HG03108 (cell line): ENCODE measurements at regions not wholly inside any gene's neighbourhood (a gene's known extent, or its start where the extent isn't known, plus 50 kb on each side); places are given as distances from the start of the nearest gene placed in this dataset.

Experiments used
- ATAC-seq: cut with Tn5 transposase; IDR thresholded peaks from one replicate; pipeline ENCODE4 v1.9.1; 2021; ENCODE audit warnings: moderate library complexity; ENCODE audit not compliant: unreplicated experiment

DNA sequence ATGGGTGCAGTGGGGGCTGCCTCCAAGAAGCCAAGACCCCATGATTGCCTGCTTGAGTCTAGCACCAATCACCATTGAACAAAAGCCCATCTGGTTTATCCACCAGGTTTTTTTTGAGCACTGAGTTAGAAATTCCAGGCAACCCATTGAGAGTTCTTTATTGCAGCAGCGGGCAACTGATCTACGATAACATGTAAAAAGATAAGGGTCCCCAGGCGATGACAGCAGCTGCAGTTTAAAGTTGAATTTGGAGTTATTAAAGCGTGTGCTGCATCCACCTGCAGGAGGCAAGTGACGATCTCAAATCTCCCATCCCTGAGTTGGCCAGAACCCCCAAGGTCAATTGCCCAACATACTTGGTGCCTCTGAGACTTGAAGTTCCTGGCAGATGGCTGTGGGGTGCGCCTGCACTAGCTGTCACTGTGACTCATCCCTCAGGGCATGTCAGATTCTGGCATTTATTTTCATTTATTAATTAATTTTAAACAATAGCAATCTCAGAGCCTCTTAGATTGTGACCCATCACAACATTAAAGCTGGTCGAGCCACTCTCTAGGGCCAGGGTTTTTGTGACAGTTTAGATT, 290.4 kb upstream of the SULF2 start:
- ATAC-seq, result no peak

DNA sequence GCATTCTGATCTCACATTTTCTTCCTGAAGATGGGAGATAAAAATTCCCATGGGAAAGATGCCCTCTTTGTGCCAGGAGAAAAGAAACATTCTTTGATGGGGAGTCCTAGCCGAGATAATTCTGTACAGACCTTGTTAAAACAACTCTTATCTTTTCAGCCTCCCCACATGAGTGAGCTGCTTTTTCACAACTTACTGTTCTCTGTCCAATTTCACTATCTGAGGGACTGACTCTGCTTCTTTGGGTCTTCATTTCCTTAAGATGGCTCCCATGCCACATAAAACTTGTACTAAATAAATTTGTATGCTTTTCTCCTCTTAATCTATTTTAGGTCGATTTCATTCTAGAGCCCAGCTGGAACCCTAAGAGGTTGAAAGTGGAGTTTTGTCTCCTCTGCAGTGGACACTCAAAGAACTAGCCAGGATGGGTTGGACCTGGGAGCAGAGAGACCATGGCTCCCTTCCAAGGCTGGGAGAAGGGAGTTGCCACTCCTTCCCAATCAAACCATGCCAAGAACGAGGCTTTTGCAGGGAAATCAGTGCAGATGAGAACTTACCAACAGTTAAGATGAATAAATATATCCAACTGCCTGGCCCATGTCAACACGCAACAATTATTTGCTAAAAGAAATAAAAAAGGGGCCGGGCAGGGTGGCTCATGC, 285.8 kb upstream of the SULF2 start:
- no peak for ATAC-seq

DNA sequence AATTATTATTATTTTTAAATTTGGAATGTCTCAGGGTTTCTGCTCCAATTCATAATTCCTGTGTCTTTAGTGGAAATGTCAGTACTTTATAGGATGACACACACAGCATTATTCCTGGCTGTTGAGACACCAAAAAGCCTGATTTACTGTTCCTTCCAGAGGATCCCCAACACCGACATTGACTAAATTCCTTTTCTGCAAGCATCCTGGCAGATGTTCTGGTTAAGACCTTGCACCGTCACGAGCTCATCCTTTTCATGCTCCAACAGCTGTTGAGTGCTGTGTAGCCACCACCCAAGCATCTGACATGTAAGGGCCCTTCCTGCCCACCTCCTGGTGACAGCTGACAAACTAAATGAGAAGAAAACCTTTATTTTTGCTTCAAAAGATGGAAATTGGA, 284.3 kb upstream of the SULF2 start:
- ATAC-seq, result no peak

DNA sequence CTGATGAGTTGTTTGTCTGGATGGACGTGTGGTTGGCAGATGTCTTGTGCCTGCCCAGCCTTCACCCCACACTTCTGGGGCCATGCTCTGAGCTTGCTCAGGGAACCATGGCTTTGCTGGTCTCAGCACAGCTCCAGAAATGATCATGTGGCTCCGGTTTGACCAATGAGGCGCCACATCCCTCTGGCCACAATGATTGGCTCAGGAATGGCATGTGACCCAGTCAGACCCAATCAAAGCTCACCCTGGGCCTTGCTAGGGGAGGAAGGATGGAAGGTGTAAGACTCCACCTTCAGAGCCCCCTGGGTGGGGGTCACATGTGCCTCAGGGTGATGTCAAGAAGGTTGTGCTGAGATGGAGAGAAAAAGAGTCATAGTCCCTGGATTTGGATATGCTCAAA, 281.6 kb upstream of the SULF2 start:
- ATAC-seq, result no peak

DNA sequence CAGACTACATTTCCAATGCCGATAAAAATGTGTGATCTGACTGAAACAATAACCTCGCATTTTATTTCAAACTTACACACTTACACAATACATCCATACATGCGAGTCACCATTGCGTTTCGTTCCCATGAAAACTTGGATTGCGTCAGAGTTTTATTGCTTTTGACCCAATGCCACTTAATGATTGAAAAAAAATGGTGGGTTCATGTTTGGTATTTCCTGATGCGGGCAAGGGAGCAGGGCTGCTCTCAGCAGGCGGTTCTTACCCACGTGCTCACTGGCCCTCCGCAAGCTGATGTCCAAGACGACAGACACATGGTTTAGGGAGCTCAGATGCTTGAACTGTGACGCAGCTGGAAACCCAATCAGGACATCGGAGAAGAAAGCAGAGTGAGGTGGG, 281.0 kb upstream of the SULF2 start:
- ATAC-seq, result no peak

DNA sequence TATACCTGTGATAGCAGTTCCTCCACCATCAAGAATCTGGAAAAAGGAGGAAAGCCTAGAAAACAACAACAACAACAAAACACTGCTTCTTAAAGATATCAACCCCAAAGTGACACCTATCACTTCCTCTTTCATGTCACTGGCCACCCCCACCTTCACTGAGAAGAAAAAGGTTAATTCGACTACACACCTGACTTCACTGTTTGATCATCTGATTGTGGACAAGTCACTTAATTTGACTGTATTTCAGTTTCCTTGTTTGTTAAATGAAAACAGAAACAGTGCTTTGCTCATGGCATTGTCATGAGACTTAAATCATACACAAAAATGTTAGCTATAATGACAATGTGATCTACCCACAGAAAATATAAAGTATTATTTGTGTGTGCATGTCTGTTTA, 280.6 kb upstream of the SULF2 start:
- ATAC-seq, result no peak

DNA sequence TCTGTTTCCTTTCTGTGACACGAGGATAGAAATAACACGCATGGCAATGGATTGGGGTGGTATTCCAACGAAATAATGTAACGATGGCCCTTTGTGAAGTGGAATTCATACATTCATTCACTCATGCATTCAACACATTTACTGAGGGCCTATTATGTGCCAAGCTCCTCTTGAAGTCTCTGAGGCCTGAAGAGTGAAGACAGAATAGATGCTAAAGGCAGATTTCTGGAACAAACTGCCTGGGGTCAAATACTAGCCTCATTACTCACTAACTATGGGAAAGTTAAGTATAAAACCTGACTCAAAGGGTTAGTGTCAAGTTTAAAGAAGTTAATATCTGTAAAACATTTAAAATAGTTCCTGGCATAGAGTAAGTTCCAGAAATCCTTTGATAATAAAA, 279.6 kb upstream of the SULF2 start:
- ATAC-seq, result no peak

DNA sequence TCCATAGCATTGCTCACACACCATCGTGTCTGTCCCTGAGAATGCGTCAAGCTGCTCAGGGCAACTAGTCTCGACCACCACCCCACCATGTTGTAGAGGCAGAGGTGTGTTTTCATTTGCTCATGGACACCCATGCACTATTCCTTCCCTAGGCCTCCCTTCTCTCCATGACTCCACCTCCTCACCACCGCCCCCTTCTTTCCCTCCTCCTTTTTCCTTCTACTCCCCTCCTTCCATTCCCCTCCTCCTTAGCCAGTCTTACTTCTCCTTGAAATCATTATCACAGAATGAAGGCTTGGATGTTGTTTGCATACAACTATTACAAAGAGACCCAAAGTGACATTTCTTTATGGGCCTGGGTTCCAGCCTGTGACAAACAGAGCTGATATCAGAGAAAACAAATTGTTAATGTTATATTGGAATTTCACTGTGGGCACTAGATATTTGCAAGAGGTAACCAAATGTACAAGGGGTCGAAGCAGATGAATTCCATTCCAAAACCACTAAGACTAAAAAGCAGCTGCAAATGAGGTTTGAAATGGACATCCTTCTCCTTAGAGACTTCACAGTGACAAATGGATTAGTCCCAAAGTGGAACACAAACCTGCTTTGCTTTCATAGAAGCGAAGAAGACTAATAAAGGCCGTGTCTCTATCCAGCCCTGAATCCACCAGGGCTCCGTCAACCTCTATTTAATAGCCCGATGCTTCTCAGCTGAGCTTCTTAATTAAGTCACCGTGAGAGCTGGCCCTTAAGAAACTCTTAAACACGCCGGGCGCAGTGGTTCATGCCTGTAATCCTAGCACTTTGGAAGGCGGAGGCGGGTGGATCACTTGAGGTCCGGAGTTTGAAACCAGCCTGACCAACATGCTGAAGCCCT, 275.8 kb upstream of the SULF2 start:
- ATAC-seq, result no peak

DNA sequence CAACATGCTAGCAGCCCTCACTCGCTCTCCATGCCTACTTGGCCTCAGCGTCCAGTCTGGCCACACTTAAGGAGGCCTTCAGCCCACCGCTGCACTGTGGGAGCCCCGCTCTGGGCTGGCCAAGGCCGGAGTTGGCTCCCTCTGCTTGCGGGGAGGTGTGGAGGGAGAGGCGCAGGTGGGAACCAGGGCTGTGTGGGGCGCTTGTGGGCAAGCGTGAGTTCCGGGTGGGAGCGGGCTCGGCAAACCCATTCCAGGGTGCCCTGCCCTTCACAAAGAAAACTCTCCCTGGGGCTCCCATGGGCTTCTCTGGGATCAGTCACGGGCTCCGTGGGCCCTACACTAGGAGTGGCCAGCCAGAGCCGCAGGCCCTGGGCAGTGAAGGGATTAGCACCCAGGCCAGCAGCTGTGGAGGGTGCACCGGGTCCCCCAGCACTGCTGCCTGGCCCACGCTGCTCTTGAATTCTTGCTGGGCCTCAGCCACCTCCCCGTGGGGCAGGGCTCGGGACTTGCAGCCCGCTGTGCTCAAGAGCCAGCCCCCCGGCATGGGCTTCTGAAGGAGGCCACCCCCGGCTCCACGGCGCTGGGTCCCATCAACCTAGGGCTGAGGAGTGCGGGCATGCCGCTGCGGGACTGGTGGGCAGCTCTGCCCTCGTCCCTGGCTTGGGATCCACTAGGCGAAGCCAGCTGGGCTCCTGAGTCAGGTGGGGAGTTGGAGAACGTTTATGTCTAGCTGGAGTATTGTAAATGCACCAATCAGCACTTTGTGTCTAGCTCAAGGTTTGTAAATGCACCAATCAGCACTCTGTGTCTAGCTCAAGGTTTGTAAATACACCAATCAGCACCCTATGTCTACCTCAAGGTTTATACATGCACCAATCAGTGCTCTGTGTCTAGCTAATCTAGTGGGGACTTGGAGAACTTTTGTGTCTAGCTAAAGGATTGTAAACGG, 273.6 kb upstream of the SULF2 start:
- no peak for ATAC-seq

DNA sequence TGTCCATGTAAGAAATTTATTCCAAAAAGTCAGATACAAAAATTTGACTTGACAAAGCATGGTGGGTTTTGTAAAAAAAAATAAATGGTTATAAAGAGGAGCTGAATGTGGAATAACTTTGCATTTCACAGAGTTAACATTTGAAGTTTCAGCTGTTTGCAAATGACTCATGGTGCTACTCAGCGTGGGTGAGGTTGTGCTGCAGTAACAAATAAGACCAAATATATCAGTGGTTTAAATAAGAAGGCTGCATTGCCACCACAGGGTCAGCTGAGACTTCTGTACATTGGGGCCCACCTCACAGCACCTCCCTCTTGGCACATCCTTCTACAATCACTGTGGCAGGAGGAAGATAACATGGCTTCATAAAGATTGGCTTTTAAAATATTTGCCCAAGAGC, 272.5 kb upstream of the SULF2 start:
- no peak for ATAC-seq

DNA sequence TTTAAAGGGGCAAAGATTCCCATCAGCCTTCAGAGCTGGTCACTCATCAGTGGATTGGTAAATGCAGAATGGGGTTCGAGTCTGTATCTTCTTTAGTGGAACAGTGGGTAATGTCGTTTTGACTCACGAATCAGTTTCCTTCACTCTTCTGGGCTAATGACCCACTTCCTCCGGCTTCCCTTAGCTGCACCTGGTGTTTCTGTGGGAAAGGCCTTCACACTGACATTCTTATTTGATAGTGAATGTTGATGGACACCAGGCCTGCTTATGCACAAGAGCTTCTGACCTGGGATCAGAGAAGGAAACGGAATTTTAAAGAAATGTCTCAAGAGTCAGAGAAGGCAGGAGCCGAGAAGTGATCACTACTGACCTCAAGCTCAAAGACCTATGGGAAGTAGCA, 272.0 kb upstream of the SULF2 start:
- ATAC-seq, result no peak

DNA sequence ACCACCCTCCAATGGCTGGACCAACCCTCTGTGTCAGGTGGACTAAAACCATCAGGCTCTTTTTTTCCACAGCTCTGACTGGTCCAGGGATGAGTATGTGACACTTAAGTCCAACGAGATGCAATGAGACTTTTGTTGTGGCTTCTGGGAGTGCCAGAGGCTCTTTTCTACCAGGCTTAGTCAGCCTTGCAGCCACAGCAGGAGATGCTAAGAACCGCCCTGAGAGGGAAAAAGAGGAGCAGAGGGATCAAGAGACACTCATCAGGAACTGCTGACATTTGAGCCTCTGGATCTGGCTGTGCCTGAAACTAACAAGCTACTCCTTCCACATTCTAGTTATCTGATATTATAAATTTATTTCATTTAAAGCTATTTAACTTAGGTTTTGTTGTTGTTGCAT, 270.9 kb upstream of the SULF2 start:
- ATAC-seq, result no peak

DNA sequence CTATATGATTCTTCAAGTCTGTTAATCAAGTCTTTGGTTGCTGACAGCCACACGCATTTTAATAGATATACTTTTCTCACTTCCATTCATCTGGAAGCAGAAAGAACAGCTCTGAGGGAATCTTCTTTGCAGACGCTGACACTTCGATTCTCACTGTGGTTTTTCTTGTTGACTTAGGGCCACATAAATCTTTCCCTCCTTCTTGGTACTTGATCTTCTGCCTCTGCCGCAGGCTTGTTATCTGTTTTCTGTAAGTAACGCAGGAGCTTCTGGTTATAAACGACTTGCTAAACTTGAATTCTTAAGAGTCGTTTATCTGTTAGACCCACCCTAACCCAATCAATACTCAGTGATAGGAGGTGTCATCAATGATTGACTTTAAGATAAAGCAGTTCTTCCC, 268.8 kb upstream of the SULF2 start:
- ATAC-seq, result no peak

DNA sequence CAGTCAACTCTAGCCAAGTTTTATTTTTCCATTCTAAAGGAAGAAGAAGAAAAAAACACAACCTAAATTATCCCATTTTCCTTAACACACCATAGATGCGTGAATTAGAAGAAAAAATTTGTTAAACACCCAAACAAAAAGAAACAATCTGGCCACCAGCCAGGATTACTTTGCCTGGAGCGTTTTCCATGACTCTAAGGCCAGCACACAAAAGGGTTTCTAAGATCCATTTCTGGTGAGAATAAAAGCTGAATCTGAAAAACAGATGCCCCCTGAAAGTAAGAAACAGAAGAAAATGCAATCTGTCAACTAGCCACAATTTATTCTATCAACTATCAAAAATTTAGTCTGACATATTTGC, 267.2 kb upstream of the SULF2 start:
- no peak for ATAC-seq

DNA sequence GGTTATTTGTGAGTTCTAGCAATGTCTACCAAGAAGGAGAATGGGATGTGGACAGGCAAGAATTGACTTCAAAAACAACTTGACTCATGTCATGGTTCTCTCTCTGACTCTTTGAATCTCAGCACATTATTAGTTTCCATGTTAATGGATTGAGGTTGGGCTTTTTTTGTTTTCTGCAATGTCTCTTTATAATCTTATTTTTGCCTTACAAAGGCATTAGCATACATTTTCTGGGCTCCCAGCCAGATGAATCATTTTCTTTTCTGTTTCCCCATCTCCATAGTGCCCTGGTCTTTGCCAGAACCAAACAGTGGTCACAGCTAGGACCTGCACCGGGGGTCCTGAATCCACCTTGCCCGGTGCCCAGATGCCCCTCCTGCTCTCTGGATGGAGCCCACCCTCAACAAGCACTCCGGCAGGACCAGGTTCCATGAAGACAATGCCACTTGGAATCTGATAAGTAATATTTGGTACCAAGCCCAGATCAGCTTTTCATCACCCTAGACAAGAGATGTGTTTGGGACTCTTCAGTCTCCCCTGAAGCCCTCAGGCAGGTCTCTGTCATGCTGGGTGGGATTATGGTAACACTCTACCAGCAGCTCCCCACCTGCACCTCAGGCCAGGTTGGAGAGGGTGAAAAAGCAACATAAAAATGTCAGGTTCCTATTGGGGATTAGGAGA, 266.7 kb upstream of the SULF2 start:
- ATAC-seq, result no peak

DNA sequence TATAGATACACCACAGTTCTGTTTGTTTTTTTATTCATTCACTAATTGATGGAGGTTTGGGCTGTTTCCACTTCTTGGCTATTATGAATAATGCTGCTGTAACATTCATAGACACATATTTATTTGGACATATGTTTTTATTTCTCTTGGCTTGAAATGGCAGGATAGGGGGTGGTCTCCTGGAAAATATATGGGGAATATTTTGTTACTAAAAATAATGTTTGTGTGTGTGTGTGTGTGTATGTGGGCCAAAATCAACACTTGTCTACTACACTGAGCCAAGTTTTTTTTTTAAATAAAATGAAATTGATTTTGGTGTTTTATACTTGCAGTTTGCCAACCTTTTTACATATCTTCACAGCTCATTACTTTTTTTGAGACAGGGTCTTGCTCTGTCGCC, 264.4 kb upstream of the SULF2 start:
- ATAC-seq, result no peak

DNA sequence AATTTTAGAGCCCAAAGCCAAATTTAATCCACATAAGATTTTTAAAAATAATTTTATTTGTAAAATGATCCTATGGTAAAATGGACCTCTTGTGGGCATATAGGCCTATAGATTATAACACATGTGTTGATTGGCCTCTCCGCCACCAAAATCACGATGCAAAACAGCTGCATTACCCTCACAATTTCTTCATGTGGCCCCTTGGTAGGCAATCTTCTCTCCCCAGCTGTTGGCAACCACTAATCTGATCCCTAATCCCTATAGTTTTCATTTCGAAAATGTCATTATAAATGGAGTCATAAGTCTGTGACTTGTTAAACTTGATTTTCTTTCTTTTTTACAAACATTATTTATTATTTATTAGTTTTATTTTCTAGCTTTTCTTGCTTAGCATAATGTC, 263.9 kb upstream of the SULF2 start:
- no peak for ATAC-seq

DNA sequence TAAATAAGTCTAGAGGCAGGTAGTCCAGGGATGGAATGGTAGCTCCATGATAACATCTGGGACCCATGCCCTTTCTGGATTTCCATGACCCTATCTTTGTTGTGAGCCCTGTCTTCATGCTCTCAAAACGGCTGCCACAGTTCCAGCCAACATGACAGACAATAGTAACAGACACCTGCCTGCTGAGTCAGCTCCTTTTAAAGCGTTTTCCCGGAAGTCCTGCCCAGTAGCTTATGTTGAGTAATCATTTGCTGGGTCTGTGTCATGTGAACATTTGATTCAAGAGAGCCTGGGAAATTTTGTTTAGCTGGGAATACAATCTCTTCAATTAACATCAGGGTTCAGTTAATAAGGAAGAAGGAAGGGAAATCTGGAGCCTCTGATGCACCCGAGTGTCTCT, 262.2 kb upstream of the SULF2 start:
- no peak for ATAC-seq

DNA sequence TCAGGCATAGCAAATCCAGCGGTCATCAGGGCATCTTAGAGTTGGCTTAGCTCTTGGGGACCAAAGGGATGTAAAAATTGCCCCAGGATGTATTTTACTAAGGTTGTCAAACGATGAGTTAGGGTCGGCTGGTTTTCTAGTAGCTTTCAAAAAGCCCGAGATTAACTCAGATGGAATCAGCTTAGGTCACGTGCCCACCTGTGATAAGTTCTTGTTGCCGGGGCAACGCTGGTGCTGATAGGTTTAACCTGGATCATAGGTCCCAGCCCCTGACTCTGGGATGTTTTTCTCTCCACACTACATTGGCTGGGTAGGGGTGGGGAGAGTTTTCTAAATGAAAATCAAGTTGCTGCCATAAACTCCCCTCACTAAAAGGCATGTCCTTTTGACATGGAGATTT, 257.3 kb upstream of the SULF2 start:
- ATAC-seq, result no peak

DNA sequence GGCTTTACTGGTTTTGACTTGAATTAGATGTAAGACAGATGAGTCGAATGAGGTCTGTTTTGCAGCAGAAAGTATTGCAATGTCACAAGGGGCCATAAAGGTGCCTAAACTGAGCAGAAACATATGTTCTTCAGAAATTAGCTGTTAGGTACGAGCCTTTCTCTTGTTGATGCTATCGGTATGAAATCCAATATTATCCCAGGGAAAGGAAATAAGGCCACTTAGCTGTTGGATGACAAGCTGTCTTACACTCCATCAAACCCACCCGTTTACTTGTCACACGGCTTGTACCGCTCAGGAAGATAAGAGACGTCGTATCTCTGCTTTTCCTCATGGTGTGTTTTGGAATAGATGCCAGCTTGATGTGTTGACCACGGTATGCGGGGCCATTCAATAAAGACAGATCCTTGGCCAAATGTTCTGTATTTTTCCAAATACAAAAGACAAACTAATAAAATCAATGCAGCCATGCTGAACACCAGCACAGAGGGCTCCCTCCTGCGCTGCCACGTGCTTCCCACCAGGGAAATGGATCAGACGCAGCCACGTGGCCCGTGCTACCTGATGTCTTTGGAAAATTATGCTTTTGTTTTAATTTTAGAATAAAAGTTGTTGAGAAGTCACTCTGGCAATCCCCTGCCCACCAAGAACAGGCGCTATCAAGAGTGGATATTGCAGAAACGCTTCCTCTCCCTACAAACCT, 255.9 kb upstream of the SULF2 start:
- no peak for ATAC-seq
